GM08714 (cell line): ENCODE measurements at regions not wholly inside any gene's neighbourhood (a gene's known extent, or its start where the extent isn't known, plus 50 kb on each side); places are given as distances from the start of the nearest gene placed in this dataset.
"Not testable (repeated sequence)": the region's sequence is repeated elsewhere in the genome, so short reads cannot be mapped to it uniquely, and the experiment has no call there.

Source experiments
- H3K4me3 ChIP-seq: fragments of 200-500 bp; sonication (Bioruptor generic); 2 replicates; pipeline ENCODE4 v1.5.1; 2014; ENCODE audit warnings: mild to moderate bottlenecking, low read length, inconsistent platforms

DNA sequence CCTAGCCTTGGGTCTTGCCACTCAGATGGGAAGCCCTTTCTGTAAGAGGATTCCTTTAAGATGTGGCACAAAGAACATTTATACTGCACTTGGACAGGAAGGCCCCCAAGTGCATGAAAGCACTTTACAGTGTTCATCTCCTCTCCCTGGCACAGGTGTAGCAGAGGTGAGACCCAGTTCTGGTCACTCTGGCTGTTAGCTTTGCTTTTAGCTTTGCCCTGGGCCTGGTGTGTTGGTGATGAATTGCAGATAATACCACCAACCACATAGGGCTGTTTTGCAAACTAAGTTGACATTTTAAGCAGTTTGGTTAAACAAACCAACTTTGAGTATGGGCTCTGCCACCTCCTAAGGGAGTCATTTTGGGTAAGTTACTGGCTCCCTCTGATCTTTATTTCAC is 296.3 kb downstream of the BCL2L11 start:
- not testable (repeated sequence) for H3K4me3 ChIP-seq

GRCh38 chr2:111418091-111418875 is 297.6 kb downstream of the BCL2L11 start:
- not testable (repeated sequence) for H3K4me3 ChIP-seq

DNA sequence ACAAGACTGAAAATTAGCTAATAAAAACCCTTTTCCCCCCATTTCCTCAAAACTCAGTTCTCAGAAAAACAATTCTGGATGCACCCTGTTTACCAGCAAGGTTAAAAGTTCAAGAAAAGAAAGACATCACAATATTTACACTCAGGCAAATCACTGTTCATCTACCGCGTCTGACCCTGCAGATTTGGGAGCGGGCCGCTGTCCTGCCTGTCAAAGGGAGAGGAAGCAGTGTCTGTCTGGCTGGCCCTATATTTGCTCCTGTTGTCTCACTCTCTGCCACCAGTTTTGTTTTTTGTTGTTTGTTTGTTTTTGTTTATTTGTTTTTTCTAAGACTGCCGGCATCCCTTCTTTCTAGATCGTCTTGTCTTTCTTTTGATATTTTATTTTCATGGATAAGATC is 299.4 kb downstream of the BCL2L11 start:
- H3K4me3 ChIP-seq, result not testable (repeated sequence)

GRCh38 chr2:111420835-111421234 is 300.1 kb downstream of the BCL2L11 start:
- not testable (repeated sequence) for H3K4me3 ChIP-seq

DNA sequence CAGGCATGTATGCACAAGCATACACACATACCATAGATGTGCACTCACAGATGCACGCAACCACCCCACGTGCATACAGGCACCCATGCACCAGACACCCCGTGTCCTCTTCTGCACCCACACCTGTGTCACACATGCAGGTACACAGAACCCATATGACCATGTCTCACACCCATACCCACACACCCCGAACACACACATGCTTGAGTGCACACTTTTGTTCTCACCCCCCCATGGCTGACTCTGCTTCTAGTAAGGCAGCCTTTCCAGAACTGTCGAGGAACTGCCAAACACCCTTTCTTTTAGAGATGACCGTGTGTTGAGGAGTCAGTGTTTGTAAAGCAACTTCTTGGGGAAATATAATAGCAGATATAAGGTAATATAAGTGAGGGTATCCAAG is 301.2 kb downstream of the BCL2L11 start:
- not testable (repeated sequence) for H3K4me3 ChIP-seq

DNA sequence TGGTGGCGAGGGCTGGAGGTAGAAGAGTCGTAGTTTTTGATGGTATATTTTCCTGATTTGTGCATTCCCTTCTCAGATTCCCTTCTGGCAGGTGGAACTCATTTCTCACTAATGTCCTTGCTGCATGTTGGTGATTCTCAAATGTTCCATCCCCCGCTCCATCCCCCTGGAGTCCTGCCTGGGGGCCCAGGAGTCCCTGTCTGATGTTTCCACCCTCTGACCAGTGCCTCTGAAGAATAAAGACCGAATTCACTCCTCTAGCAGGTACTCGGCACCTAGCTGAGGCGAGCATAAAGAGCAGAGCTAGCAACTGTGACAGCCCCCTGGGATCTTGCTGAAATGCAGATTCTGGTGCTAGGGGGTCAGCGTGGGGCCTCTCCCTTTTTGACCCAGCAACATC is 301.8 kb downstream of the BCL2L11 start:
- not testable (repeated sequence) for H3K4me3 ChIP-seq

GRCh38 chr2:111423184-111423583 is 302.5 kb downstream of the BCL2L11 start:
- H3K4me3 ChIP-seq, result not testable (repeated sequence)

- H3K4me3 ChIP-seq, result not testable (repeated sequence)
These were observed 303.5 kb downstream of the BCL2L11 start for GRCh38 chr2:111424176-111424575.

DNA sequence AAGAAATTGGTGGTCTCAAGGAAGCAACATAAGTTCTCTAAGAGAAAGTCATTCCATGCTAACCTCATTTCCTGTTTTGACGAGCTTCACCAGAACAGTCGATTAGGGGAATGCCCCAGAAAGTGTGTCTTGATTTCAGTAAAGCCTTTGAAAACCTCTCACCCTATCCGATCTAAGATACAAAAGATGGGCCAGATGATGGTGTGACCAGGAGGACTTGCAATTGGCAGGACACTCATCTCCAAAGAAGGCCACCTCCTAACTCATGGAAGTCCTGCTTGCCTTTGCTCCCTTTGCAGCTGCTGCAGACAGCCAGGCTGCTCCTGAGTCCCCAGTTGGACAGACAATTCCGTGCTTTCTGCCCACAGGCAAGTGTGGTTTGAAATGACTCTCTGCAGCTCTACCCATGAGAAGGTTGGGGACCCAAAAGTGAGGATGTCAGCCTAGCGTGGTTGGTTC is 304.2 kb downstream of the BCL2L11 start:
- not testable (repeated sequence) for H3K4me3 ChIP-seq

GRCh38 chr2:111425789-111426201 is 305.1 kb downstream of the BCL2L11 start:
- H3K4me3 ChIP-seq, result not testable (repeated sequence)

GRCh38 chr2:111427346-111427745 is 306.6 kb downstream of the BCL2L11 start:
- H3K4me3 ChIP-seq, result not testable (repeated sequence)

DNA sequence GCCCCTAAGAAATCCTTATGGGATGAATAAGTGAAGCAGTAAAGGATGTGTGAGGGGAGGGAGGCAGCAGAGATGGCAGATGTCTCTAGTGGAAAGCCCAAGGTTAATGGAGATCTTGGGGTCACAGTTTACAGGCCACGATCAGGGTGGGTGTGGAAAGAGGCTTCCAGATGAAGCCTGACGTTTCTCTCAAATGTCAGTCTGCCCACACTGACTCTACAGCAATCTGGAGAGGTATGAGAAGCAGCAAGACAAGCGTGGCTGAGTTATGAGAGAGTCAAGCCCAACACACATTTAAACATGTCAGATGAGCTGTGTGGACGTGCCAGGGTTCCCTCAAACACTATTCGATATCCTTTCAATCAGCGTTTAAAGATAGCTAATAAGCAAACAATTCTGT is 308.2 kb downstream of the BCL2L11 start:
- not testable (repeated sequence) for H3K4me3 ChIP-seq

DNA sequence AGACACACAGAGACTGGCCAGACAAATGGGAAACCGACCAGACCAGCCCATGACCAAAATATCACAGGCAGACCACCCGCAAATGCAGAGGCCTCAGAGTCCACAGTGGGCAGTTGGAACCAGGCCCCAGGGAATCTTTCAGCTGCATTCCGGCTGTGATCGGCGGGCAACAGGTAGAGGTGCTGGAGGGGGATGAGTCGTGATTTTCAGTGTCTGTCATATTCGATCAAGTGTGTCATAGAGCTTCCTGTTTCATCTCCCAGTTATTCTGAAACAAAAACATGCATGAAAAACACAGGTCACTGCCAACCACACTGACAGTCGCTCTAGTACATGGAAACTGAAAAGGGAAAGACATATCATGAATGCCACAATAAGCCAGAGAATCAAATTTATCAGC is 308.6 kb downstream of the BCL2L11 start:
- H3K4me3 ChIP-seq, result not testable (repeated sequence)

DNA sequence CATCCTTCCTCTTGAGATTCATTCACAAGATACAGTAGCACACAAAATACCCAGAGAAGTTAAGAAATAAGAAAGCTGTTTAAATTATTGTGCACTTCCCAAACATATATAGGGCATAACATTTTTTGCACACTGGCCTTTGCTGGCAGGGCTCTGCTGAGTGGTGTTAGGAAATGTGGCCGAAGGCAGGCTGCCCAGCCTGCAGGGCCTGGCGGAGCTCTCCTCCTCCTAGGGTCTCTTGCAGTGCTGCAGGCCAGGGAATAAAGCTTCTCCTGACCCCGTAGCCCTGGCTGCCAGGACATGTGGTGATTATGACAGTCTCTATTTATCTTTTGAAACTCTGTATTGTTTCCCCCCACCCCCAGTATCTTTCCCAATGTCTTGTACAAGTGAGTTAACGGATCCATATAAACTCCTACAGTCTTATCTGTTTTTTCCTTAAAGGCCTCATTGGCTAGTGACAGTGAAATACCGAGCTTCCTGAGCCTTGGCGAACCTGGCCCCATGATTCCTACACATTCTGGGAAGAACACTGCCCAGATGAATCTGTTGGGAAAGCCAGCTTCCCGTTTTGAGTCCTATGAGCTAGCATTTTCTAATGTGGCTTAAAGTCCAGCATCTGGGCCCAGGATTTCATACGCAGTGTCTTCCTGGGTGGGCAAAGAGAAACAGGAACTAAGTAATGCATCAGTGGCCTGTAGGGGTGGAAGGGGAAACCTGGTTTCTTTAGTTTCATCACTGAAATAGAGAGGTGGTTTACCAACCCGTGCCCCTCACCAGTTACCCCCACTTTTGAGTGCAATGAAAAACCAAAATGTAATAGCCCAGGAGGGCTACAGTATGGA is 310.3 kb downstream of the BCL2L11 start:
- not testable (repeated sequence) for H3K4me3 ChIP-seq

DNA sequence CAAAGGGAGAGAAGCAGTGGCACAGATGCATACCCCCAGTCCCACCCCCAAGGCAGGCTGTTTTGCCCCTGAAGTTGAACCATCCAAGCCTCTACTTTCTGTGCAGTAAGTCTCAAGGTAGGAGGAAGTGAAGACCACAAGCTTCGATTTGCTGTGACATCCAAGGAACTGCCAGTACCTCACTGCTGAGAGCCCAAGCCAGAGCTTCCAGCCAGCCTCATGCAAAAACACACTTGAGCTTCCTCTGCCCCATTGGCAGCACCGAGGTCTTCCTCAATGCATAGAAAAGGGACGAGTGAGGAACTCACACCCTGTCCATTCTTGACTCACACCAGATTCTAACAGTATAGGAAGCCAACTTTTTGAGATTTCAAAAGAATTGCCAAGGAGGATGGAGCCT is 311.7 kb downstream of the BCL2L11 start:
- H3K4me3 ChIP-seq, result not testable (repeated sequence)

DNA sequence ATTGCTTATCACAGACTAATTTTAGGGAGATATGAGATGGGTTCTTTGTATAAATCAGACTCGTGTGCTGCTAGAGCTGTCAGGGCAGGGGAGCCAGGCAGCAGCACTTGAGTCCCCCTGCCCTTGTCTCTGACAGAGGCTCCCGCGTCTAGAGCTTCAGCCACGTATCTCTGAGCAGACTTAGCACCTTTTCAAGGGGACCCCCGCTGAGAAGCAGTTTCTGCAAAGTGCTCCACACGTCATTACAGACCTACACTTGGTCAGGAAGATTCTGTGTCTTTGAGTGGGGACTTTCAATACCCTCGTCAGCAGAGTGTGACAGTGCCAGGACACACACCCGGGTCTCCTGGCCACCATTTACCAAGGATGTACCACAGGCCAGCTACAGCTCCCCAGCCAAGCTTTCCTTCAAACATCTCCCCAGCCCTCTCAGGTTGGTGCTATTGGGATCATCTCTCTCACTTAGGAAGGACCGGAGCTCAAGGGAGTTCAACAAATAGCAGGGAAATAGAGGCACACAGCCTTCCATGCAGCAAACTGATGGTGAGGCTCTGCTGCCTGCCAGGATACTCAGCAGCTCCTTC is 312.3 kb downstream of the BCL2L11 start:
- not testable (repeated sequence) for H3K4me3 ChIP-seq

- not testable (repeated sequence) for H3K4me3 ChIP-seq
These were observed 313.3 kb downstream of the BCL2L11 start for GRCh38 chr2:111433892-111434607.

DNA sequence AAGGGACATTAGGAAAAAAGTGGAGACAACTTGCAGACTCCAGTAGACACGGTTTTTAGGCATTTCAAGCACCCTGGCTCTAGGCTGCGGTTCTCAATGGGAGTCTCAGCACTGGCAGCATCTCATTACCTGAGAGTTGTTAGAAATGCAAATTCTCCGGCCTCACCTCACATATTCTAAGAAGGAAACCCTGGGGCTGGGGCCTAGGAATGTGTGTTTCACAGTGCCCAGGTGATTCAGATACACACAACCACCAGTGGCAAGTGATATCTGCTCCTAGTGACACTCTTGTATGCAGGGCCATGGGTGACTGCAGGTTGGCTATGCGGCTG is 313.9 kb downstream of the BCL2L11 start:
- not testable (repeated sequence) for H3K4me3 ChIP-seq

DNA sequence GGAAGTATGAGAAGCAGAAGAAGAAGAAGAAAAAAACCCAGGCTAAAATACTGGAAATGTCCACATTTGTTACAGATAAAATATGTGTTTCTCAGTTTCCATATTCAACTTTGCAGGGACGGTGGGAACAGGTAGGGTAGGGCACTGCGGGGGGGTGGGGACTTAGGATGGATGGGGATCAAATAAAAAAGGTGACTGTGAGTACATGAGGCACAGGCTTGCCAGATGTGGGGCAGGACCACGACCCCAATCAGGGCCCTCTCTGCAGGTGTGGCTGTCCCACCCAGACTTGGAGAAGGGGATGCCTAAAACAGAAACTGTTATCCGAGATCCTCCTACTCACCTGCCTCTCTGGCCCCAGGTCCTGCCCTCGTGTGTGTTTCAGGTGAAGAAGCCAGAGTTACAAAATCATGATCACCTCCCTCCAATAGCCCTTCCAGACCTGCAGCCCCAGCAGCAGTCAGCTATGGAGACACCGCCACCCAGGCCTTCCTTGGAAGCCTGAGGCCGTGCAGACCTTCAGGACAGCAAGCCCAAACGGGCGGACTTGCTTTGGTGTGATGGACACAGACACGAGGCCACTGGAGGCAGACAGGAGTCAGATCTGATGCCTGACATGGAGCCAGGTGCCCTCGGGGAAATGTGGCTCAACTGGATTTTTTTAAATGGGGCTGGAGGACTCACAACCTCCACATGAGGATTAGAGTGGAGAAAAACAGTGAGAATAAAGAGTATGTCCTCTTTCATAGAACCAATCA is 315.0 kb downstream of the BCL2L11 start:
- H3K4me3 ChIP-seq, result not testable (repeated sequence)

DNA sequence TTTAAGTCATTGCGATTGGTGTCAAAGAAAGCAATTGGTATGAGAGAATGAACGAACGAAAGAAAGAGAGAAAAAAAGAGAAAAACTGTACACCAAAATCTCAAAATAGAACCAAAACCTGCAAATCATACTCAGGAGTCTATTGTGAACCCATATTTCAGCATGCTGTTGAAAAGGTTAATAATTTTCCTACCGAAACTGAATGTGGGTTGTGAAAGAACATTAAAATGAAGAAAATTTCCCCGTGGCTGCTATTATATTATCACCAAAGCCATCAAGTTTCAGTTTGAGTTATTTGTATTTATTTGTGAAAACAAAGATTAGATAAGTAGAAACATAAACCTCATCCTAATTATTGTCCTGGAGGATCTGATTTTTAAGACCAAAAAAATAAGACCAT is 315.7 kb downstream of the BCL2L11 start:
- not testable (repeated sequence) for H3K4me3 ChIP-seq
